Adrenal gland (tissue), 9 donors: ENCODE measurements at regions not wholly inside any gene's neighbourhood (a gene's known extent, or its start where the extent isn't known, plus 50 kb on each side); places are given as distances from the start of the nearest gene placed in this dataset.

Source experiments
- DNase-seq, 7 donors: peaks; one replicate each; pipeline ENCODE4 v3.0.0-alpha.2; 2019 to 2020
- H3K27ac ChIP-seq, 5 donors: fragments of 200-600 bp; sonication (generic) in 4 of 5; 1 replicate in 3 of 5; 2 replicates in 2 of 5; pipeline versions ENCODE4 v1.5.1 to v1.8.0; 2016 to 2020; ENCODE audit warnings: mild to moderate bottlenecking in 1 of 5
- H3K27me3 ChIP-seq: fragments of 200-600 bp; 2 replicates; pipeline ENCODE4 v1.8.0; 2021
- H3K36me3 ChIP-seq, 2 donors: fragments of 200-600 bp; replicated peaks in 1 of 2; 1 replicate in 1 of 2; 2 replicates in 1 of 2; pipeline versions ENCODE4 v1.5.1 to v1.8.0; 2018 to 2022
- H3K4me1 ChIP-seq, 2 donors: fragments of 200-600 bp; replicated peaks in 1 of 2; 1 replicate in 1 of 2; 2 replicates in 1 of 2; pipeline versions ENCODE4 v1.5.1 to v1.8.0; 2018 to 2021
- H3K4me3 ChIP-seq, 4 donors: fragments of 200-600 bp; sonication (generic) in 3 of 4; one replicate each; pipeline ENCODE4 v1.5.1; 2016 to 2018
- H3K9me3 ChIP-seq, 3 donors: fragments of 200-600 bp; sonication (generic) in 1 of 3; replicated peaks in 1 of 3; 1 replicate in 2 of 3; 2 replicates in 1 of 3; pipeline versions ENCODE4 v1.5.1 to v1.8.0; 2016 to 2021
- CTCF ChIP-seq, 6 experiments: fragments of 450-650 bp in 4 of 6; fragments of 200-600 bp in 2 of 6; sonication (generic) in 1 of 6; IDR thresholded peaks; 1 replicate in 5 of 6; 2 replicates in 1 of 6; pipeline versions ENCODE4 v1.5.1 to v1.8.0; 2016 to 2021; ENCODE audit warnings: antibody characterized with exemption in 6 of 6, mild to moderate bottlenecking in 2 of 6, moderate library complexity in 1 of 6
- POLR2A ChIP-seq, 2 donors: fragments of 450-650 bp; IDR thresholded peaks; one replicate each; pipeline ENCODE4 v1.6.1; 2017; ENCODE audit warnings: antibody characterized with exemption in 2 of 2, mild to moderate bottlenecking in 2 of 2, moderate library complexity in 1 of 2
- WGBS, 4 donors: extraction: QIAGEN DNeasy Blood & Tissue Kit in 2 of 4; methylation state at CpG; one replicate each; pipeline versions ENCODE4 v1.1.5 to v1.1.7; 2013 to 2017; 5-methylcytosine and 5-hydroxymethylcytosine counted together
- intact Hi-C, 2 donors: fragments of 100-400 bp; cut with DNase I; formaldehyde crosslinking; loops; one replicate each; pipeline versions ENCODE4 v1.14.1 to v1.15.0; 2022 to 2023
- donor health status: healthy with polysubstance abuse.
- donor health status: Bipolar disorder and iron deficiency.
- donor health status: DM: yes; HTN: yes; CAD: no.
- donor health status: DM: no; HTN: no; CAD: no.
- donor health status: DM: no; HTN: no; CAD: no.

GRCh38 chr16:64809876-64810629, 311.8 kb downstream of the CDH11 start:
- Histone ChIP-seq H3K27ac (no peak overlapping the region), H3K9me3 (no peaks in the 10 kb centered on the region), H3K36me3 (no peaks in the 10 kb centered on the region), H3K27me3 (no peaks in the 10 kb centered on the region), H3K4me3 (no peak overlapping the region), H3K4me1 (no peaks in the 10 kb centered on the region)
- 66 to 78% (median 70%) methylated on average over 3 of the region's 3 CpGs for WGBS, 4 donors
- TF ChIP-seq CTCF (IDR thresholded peaks at IDR 0.05): no peak
- no peak for TF ChIP-seq POLR2A (IDR thresholded peaks at IDR 0.05)
- intact Hi-C loops: no loop called here
- no peak for DNase-seq

GRCh38 chr16:64808474-64808873, 313.4 kb downstream of the CDH11 start:
- H3K4me3 ChIP-seq: no peak overlapping the region
- TF ChIP-seq CTCF (IDR thresholded peaks at IDR 0.05): no peak
- no peak for TF ChIP-seq POLR2A (IDR thresholded peaks at IDR 0.05)
- no peaks in the 10 kb centered on the region for H3K4me1 ChIP-seq
- no peaks in the 10 kb centered on the region for H3K27me3 ChIP-seq
- no peaks in the 10 kb centered on the region for H3K36me3 ChIP-seq
- no peak for DNase-seq
- no peaks in the 10 kb centered on the region for H3K9me3 ChIP-seq
- 47 to 78% (median 69%) methylated on average over 4 of the region's 4 CpGs for WGBS, 4 donors
- intact Hi-C loops: no loop called here
- H3K27ac ChIP-seq: no peak overlapping the region

- intact Hi-C loops: no loop called here
- Histone ChIP-seq H3K9me3 (no peaks in the 10 kb centered on the region), H3K4me3 (no peak overlapping the region), H3K4me1 (no peaks in the 10 kb centered on the region), H3K27me3 (no peaks in the 10 kb centered on the region), H3K27ac (no peak overlapping the region), H3K36me3 (no peaks in the 10 kb centered on the region)
- DNase-seq: no peak
- TF ChIP-seq POLR2A (IDR thresholded peaks at IDR 0.05): no peak
- no peak for TF ChIP-seq CTCF (IDR thresholded peaks at IDR 0.05)
- 75 to 91% (median 76%) methylated on average over 2 of the region's 2 CpGs for WGBS, 4 donors
Measured at GRCh38 chr16:64791756-64792155, 330.1 kb downstream of the CDH11 start.

- DNase-seq: no peak
- intact Hi-C loops: no loop called here
- 78 to 86% (median 83%) methylated on average over 2 of the region's 2 CpGs for WGBS, 4 donors
- no peak overlapping the region for H3K4me3 ChIP-seq
- no peaks in the 10 kb centered on the region for H3K4me1 ChIP-seq
- no peaks in the 10 kb centered on the region for H3K36me3 ChIP-seq
- H3K9me3 ChIP-seq: no peaks in the 10 kb centered on the region
- H3K27me3 ChIP-seq: no peaks in the 10 kb centered on the region
- TF ChIP-seq CTCF (IDR thresholded peaks at IDR 0.05) (no peak), POLR2A (IDR thresholded peaks at IDR 0.05) (no peak)
- H3K27ac ChIP-seq: no peak overlapping the region
Measured at GRCh38 chr16:64784635-64785034, 337.2 kb downstream of the CDH11 start.
